Liver (tissue), 7 donors: ENCODE measurements at regions not wholly inside any gene's neighbourhood (a gene's known extent, or its start where the extent isn't known, plus 50 kb on each side); places are given as distances from the start of the nearest gene placed in this dataset.

Experiments used
- DNase-seq: peaks from one replicate; pipeline ENCODE4 v3.0.0-alpha.2; 2017; ENCODE audit warnings: low spot score
- H3K27ac ChIP-seq, 2 donors: one replicate each; pipeline ENCODE4 v1.7.0; 2013; ENCODE audit warnings: inconsistent platforms in 2 of 2, low read length in 2 of 2, control low read depth in 1 of 2, low read depth in 1 of 2, mild to moderate bottlenecking in 1 of 2
- H3K27me3 ChIP-seq, 4 donors: one replicate each; pipeline versions ENCODE4 v1.6.1 to v1.7.0; 2013; ENCODE audit warnings: low read length in 3 of 4, inconsistent platforms in 1 of 4, mild to moderate bottlenecking in 1 of 4, moderate library complexity in 1 of 4; ENCODE audit not compliant: control insufficient read depth in 4 of 4, insufficient read depth in 4 of 4
- H3K36me3 ChIP-seq, 4 donors: one replicate each; pipeline versions ENCODE4 v1.6.1 to v1.7.0; 2013; ENCODE audit warnings: low read length in 3 of 4, mild to moderate bottlenecking in 3 of 4, low read depth in 1 of 4, moderate library complexity in 1 of 4; ENCODE audit not compliant: control insufficient read depth in 4 of 4, insufficient read depth in 3 of 4
- H3K4me1 ChIP-seq, 4 donors: one replicate each; pipeline versions ENCODE4 v1.6.1 to v1.7.0; 2013; ENCODE audit warnings: low read length in 3 of 4, mild to moderate bottlenecking in 3 of 4, moderate library complexity in 1 of 4; ENCODE audit not compliant: control insufficient read depth in 4 of 4, insufficient read depth in 4 of 4
- H3K4me3 ChIP-seq, 3 donors: one replicate each; pipeline versions ENCODE4 v1.6.1 to v1.7.0; 2013; ENCODE audit warnings: low read length in 3 of 3, control low read depth in 1 of 3, low read depth in 1 of 3, mild to moderate bottlenecking in 1 of 3
- H3K9ac ChIP-seq, 2 donors: one replicate each; pipeline ENCODE4 v1.7.0; 2013; ENCODE audit warnings: low read length in 2 of 2, mild to moderate bottlenecking in 2 of 2, moderate library complexity in 2 of 2, control low read depth in 1 of 2, low read depth in 1 of 2
- H3K9me3 ChIP-seq, 4 donors: one replicate each; pipeline versions ENCODE4 v1.6.1 to v1.7.0; 2013; ENCODE audit warnings: low read length in 3 of 4; ENCODE audit not compliant: control insufficient read depth in 4 of 4
- EGR1 ChIP-seq, 2 donors: IDR thresholded peaks; 2 replicates each; pipeline ENCODE4 v1.6.1; 2016 to 2018; ENCODE audit warnings: antibody characterized with exemption in 2 of 2, low read depth in 2 of 2
- HNF4A ChIP-seq, 2 donors: conservative IDR thresholded peaks; 2 replicates each; pipeline ENCODE4 v1.6.1; 2016; ENCODE audit warnings: antibody characterized with exemption in 2 of 2, mild to moderate bottlenecking in 2 of 2
- HNF4G ChIP-seq: IDR thresholded peaks from 2 replicates; pipeline ENCODE4 v1.6.1; 2016; ENCODE audit warnings: antibody characterized with exemption
- JUND ChIP-seq, 2 donors: IDR thresholded peaks; 2 replicates each; pipeline ENCODE4 v1.6.1; 2016; ENCODE audit warnings: antibody characterized with exemption in 2 of 2
- NR2F2 ChIP-seq: IDR thresholded peaks from 2 replicates; pipeline ENCODE4 v1.6.1; 2016; ENCODE audit warnings: antibody characterized with exemption
- RXRA ChIP-seq, 2 donors: IDR thresholded peaks; 2 replicates each; pipeline ENCODE4 v1.6.1; 2017 to 2018; ENCODE audit warnings: antibody characterized with exemption in 2 of 2, mild to moderate bottlenecking in 1 of 2
- TAF1 ChIP-seq: conservative IDR thresholded peaks from 2 replicates; pipeline ENCODE4 v1.6.1; 2016; ENCODE audit warnings: antibody characterized with exemption, mild to moderate bottlenecking
- WGBS: extraction: QIAGEN DNeasy Blood & Tissue Kit; methylation state at CpG from one replicate; pipeline ENCODE4 v1.1.7; 2013; 5-methylcytosine and 5-hydroxymethylcytosine counted together
- TF ChIP-seq, protein P1 (sequence below): IDR thresholded peaks from 2 replicates; pipeline ENCODE4 v1.6.1; 2016; ENCODE audit warnings: antibody characterized with exemption, mild to moderate bottlenecking
- TF ChIP-seq, protein P2 (sequence below): IDR thresholded peaks from 2 replicates; pipeline ENCODE4 v1.6.1; 2016; ENCODE audit warnings: antibody characterized with exemption
- donor health status: healthy.
- donor health status: healthy.
- donor health status: healthy.
- donor health status: healthy.

DNA sequence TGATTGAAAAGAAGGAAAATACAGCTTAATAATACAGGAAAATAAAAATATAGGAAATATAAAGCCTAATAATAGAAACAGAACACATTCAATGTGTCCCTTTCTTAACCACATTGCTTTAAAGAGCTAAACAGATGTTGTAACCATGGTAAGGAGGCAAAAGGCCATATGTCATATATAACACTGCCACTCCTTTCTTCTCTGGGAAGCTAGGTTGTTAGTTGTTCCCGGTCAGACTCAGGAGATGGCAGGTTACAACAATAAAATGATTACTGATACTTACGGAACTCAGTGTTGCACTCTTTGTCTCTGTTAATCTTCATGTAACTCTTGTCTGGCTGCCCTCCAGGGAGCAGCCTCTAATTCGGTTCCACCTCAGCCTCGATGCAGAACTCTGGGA lies 134.7 kb upstream of the PGR start:
- H3K9ac ChIP-seq: no peak overlapping the region
- peaks cover 0 to 13% (median 9%) of the 10 kb centered on the region in 4 donors for H3K4me1 ChIP-seq
- TF ChIP-seq RXRA (IDR thresholded peaks at IDR 0.05) (no peak), JUND (IDR thresholded peaks at IDR 0.05) (no peak)
- TF ChIP-seq, protein P1, sequence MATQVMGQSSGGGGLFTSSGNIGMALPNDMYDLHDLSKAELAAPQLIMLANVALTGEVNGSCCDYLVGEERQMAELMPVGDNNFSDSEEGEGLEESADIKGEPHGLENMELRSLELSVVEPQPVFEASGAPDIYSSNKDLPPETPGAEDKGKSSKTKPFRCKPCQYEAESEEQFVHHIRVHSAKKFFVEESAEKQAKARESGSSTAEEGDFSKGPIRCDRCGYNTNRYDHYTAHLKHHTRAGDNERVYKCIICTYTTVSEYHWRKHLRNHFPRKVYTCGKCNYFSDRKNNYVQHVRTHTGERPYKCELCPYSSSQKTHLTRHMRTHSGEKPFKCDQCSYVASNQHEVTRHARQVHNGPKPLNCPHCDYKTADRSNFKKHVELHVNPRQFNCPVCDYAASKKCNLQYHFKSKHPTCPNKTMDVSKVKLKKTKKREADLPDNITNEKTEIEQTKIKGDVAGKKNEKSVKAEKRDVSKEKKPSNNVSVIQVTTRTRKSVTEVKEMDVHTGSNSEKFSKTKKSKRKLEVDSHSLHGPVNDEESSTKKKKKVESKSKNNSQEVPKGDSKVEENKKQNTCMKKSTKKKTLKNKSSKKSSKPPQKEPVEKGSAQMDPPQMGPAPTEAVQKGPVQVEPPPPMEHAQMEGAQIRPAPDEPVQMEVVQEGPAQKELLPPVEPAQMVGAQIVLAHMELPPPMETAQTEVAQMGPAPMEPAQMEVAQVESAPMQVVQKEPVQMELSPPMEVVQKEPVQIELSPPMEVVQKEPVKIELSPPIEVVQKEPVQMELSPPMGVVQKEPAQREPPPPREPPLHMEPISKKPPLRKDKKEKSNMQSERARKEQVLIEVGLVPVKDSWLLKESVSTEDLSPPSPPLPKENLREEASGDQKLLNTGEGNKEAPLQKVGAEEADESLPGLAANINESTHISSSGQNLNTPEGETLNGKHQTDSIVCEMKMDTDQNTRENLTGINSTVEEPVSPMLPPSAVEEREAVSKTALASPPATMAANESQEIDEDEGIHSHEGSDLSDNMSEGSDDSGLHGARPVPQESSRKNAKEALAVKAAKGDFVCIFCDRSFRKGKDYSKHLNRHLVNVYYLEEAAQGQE: no peak
- TF ChIP-seq, protein P2, sequence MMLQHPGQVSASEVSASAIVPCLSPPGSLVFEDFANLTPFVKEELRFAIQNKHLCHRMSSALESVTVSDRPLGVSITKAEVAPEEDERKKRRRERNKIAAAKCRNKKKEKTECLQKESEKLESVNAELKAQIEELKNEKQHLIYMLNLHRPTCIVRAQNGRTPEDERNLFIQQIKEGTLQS: no peak
- H3K9me3 ChIP-seq: no peaks in the 10 kb centered on the region
- H3K4me3 ChIP-seq: no peak overlapping the region
- 75% methylated on average over 4 of the region's 4 CpGs for WGBS
- H3K27ac ChIP-seq: no peak overlapping the region
- no peak for DNase-seq
- no peaks in the 10 kb centered on the region for H3K36me3 ChIP-seq
- H3K27me3 ChIP-seq: no peaks in the 10 kb centered on the region

DNA sequence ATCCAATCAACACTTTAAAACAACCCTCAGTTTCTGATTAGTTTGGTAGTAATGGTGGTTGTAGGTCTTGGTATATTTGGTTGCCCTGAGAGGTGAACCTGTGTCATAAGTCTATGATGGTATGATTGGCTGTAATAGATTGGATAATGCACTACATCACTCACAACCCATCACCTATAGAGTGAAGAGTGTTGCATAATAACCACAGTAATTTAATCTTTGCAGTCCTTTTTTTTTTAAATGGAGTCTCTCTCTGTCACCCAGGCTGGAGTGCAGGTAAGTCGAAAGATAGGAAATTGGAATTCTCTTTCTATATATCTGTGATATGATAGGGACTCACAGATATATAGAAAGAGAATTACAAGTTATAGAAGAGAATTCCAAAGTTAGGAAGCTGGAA lies 133.4 kb upstream of the PGR start:
- WGBS: 86% methylated on average over 1 of the region's 1 CpG
- H3K36me3 ChIP-seq: no peaks in the 10 kb centered on the region
- peaks cover 0 to 10% (median 8%) of the 10 kb centered on the region in 4 donors for H3K4me1 ChIP-seq
- no peak for TF ChIP-seq EGR1 (IDR thresholded peaks at IDR 0.05; ENCODE audit: low read depth in 2 of 2)
- TF ChIP-seq, protein P1: no peak
- H3K4me3 ChIP-seq: no peak overlapping the region
- H3K9ac ChIP-seq: no peak overlapping the region
- DNase-seq: no peak
- no peaks in the 10 kb centered on the region for H3K27me3 ChIP-seq
- H3K9me3 ChIP-seq: no peaks in the 10 kb centered on the region
- no peak overlapping the region for H3K27ac ChIP-seq

DNA sequence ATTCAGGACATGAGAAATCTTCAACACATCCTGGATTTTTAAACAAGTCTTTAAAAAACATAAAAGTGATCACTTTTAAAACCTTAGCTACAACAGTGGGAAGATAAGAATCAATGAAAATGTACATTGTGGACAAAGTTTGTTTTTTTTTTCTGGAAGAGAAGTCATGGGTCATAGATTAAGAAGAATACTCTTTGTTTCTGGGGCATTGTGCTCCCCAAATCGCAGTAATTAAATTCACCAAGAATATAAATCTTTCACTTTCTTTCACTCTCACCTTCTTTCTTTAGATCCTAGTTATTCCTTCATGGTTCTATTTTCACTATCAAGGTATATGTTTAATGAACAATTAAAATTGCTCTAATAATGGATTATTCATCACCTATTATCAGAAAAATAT lies 132.6 kb upstream of the PGR start:
- TF ChIP-seq RXRA (IDR thresholded peaks at IDR 0.05): no peak
- TF ChIP-seq HNF4G: no peak
- no peak for TF ChIP-seq HNF4A (conservative IDR thresholded peaks at IDR 0.05)
- no peak for TF ChIP-seq NR2F2
- TF ChIP-seq TAF1: no peak
- TF ChIP-seq, protein P2: no peak
- no peak overlapping the region for H3K27ac ChIP-seq
- no peak for DNase-seq
- H3K9ac ChIP-seq: no peak overlapping the region
- no peak overlapping the region for H3K4me3 ChIP-seq
- H3K9me3 ChIP-seq: no peaks in the 10 kb centered on the region
- no peaks in the 10 kb centered on the region for H3K27me3 ChIP-seq
- 85% methylated on average over 1 of the region's 1 CpG for WGBS
- H3K4me1 ChIP-seq: peaks cover 0 to 3% (median under 1%) of the 10 kb centered on the region in 4 donors
- H3K36me3 ChIP-seq: no peaks in the 10 kb centered on the region
